C4-2B (cell line): ENCODE measurements at regions not wholly inside any gene's neighbourhood (a gene's known extent, or its start where the extent isn't known, plus 50 kb on each side); places are given as distances from the start of the nearest gene placed in this dataset.
"Not testable (repeated sequence)": the region's sequence is repeated elsewhere in the genome, so short reads cannot be mapped to it uniquely, and the experiment has no call there.

Experiments used
- ZFX ChIP-seq: fragments of 450-650 bp; IDR thresholded peaks from 2 replicates; pipeline ENCODE4 v1.6.1; 2017
- TF ChIP-seq, protein P1 (sequence below): fragments of 450-650 bp; conservative IDR thresholded peaks from 2 replicates; pipeline ENCODE4 v1.5.1; 2017; ENCODE audit warnings: mild to moderate bottlenecking

DNA sequence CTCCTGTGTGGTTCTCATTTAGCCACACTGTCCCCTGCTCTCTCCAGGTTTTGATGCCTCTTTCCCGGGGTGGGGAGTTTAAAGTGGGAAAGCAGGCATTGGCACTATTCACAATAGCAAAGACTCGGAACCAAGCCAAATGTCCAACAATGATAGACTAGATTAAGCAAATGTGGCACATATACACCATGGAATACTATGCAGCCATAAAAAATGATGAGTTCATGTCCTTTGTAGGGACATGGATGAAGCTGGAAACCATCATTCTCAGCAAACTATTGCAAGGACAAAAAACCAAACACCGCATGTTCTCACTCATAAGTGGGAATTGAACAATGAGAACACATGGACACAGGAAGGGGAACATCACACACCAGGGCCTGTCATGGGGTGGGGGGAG, 117.6 kb upstream of the PITX1 start:
- TF ChIP-seq, protein P1, sequence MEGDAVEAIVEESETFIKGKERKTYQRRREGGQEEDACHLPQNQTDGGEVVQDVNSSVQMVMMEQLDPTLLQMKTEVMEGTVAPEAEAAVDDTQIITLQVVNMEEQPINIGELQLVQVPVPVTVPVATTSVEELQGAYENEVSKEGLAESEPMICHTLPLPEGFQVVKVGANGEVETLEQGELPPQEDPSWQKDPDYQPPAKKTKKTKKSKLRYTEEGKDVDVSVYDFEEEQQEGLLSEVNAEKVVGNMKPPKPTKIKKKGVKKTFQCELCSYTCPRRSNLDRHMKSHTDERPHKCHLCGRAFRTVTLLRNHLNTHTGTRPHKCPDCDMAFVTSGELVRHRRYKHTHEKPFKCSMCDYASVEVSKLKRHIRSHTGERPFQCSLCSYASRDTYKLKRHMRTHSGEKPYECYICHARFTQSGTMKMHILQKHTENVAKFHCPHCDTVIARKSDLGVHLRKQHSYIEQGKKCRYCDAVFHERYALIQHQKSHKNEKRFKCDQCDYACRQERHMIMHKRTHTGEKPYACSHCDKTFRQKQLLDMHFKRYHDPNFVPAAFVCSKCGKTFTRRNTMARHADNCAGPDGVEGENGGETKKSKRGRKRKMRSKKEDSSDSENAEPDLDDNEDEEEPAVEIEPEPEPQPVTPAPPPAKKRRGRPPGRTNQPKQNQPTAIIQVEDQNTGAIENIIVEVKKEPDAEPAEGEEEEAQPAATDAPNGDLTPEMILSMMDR = not testable (repeated sequence)
- not testable (repeated sequence) for TF ChIP-seq ZFX
